ENCODE measurements at regions not wholly inside any gene's neighbourhood (a gene's known extent, or its start where the extent isn't known, plus 50 kb on each side); places are given as distances from the start of the nearest gene placed in this dataset.

GRCh38 chr2:147568109-147568508, 276.7 kb upstream of the ACVR2A start:
- ATAC-seq (no peak), DNase-seq (no peak)
- Histone ChIP-seq H3K36me3 (ENCODE audit: low read depth) (no peaks in the 10 kb centered on the region), H3K4me3 (no peak overlapping the region), H3K4me1 (ENCODE audit: low read depth) (no peaks in the 10 kb centered on the region), H3K9me3 (no peaks in the 10 kb centered on the region)
- TF ChIP-seq, protein P1, sequence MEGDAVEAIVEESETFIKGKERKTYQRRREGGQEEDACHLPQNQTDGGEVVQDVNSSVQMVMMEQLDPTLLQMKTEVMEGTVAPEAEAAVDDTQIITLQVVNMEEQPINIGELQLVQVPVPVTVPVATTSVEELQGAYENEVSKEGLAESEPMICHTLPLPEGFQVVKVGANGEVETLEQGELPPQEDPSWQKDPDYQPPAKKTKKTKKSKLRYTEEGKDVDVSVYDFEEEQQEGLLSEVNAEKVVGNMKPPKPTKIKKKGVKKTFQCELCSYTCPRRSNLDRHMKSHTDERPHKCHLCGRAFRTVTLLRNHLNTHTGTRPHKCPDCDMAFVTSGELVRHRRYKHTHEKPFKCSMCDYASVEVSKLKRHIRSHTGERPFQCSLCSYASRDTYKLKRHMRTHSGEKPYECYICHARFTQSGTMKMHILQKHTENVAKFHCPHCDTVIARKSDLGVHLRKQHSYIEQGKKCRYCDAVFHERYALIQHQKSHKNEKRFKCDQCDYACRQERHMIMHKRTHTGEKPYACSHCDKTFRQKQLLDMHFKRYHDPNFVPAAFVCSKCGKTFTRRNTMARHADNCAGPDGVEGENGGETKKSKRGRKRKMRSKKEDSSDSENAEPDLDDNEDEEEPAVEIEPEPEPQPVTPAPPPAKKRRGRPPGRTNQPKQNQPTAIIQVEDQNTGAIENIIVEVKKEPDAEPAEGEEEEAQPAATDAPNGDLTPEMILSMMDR (IDR thresholded peaks at IDR 0.05): no peak
- intact Hi-C loops (cut with DNase I, micrococcal nuclease): no loop called here

DNA sequence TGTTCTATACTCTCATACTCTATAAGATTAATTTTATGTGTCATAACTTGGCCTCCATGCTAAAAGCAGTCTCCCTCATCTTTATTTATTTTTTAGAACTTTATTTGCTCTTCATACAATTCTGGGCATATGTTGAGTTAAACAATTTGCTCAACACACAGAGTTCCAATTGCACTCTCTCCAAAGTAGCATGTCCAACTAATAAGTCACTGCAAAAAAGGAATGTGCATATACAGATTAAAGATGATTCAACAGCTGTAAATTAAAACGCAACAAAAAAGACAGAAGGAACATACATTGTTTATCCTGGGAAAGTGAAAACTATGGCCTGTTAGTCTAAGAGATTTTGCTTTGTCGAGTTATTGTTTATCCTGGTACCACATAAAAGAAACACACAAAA, 277.7 kb upstream of the ACVR2A start:
- ATAC-seq (no peak), DNase-seq (no peak)
- intact Hi-C loops (cut with DNase I, micrococcal nuclease): no loop called here
- Histone ChIP-seq H3K4me1 (ENCODE audit: low read depth) (no peaks in the 10 kb centered on the region), H3K36me3 (ENCODE audit: low read depth) (no peaks in the 10 kb centered on the region), H3K4me3 (no peak overlapping the region), H3K9me3 (no peaks in the 10 kb centered on the region)
- TF ChIP-seq, protein P1 (IDR thresholded peaks at IDR 0.05): no peak

DNA sequence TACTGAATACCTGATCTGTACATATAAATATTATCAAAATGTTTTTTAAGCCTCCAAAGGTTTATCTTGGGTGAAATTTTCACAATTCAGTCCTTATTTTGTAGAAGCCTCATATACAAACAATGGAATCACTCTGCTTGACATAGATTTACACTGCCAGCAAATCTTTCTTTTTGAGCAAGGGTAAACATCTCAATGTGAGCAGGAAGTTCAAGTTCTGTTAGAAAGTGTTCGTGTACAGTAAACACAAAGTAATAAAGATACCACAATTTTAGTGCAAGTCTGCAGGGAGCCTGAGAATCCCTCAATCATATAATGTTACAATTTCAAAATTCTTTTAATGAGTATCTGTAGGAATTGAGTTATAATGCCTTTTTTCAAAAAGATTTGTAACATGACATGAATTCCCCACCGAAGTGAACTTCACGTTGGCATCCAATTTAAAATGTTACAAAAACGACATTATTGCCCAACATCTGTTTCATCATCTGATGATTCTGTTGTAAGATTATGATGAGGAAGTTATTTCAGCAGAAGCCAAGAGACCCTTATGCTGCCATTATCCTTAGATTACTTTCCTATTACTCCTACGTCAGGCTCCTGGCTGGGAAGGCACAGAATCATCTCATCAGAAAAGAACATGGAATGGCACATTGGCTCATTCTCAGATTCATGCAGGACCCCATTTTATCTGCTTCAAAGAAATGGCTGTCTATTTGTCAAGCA, 283.9 kb upstream of the ACVR2A start:
- peaks cover 3% of the 10 kb centered on the region for H3K4me1 ChIP-seq (ENCODE audit: low read depth)
- intact Hi-C loops (cut with DNase I, micrococcal nuclease): no loop called here
- no peak overlapping the region for H3K4me3 ChIP-seq
- DNase-seq (no peak), ATAC-seq (peak; percentile 68)
- TF ChIP-seq, protein P1 (IDR thresholded peaks at IDR 0.05): no peak
- H3K36me3 ChIP-seq (ENCODE audit: low read depth): no peaks in the 10 kb centered on the region
- no peaks in the 10 kb centered on the region for H3K9me3 ChIP-seq

DNA sequence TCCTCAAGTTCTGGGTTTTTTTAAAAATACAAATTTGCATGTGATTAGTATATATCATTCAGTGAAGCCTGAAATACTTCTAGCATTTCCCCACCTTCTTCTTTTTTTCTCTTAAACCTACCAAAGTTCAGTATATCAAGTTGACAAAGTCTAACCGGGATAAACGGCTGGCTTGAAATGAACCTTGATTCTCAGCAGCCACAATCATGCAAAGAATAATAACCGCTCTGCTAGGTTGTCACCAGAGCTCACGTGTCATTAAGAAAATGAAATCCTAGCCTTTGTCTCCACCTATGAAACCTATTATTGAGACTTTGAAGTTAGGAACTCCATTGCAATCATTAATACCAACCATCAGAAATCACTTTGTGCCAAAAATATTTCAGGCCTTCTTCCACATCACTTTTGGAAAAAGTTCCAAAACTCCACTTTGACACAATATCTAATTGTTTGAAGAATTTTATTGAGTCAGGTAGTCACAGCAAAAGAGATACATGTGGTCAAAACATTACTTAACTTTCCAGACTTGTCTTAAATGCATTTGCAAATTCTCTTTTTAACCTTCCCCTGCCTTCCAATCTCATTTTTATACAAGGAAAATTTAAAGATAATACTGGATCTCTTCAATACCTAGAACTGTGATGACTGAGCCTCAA, 285.6 kb upstream of the ACVR2A start:
- Histone ChIP-seq H3K9me3 (no peaks in the 10 kb centered on the region), H3K36me3 (ENCODE audit: low read depth) (no peaks in the 10 kb centered on the region), H3K4me1 (ENCODE audit: low read depth) (peaks cover 3% of the 10 kb centered on the region), H3K4me3 (no peak overlapping the region)
- TF ChIP-seq, protein P1 (IDR thresholded peaks at IDR 0.05): no peak
- intact Hi-C loops (cut with DNase I, micrococcal nuclease): no loop called here
- ATAC-seq: peak; percentile 41
- DNase-seq: no peak

- ATAC-seq (peak; percentile 76), DNase-seq (no peak)
- H3K36me3 ChIP-seq (ENCODE audit: low read depth): no peaks in the 10 kb centered on the region
- peaks cover 3% of the 10 kb centered on the region for H3K4me1 ChIP-seq (ENCODE audit: low read depth)
- TF ChIP-seq, protein P1 (IDR thresholded peaks at IDR 0.05): no peak
- no peak overlapping the region for H3K4me3 ChIP-seq
- intact Hi-C loops (cut with DNase I, micrococcal nuclease): no loop called here
- no peaks in the 10 kb centered on the region for H3K9me3 ChIP-seq
Observed at GRCh38 chr2:147558620-147559019, 286.2 kb upstream of the ACVR2A start.

Measured in mucosa of descending colon (tissue), 3 donors.